GM21786 (cell line): ENCODE measurements at regions not wholly inside any gene's neighbourhood (a gene's known extent, or its start where the extent isn't known, plus 50 kb on each side); places are given as distances from the start of the nearest gene placed in this dataset.
"Not testable (repeated sequence)": the region's sequence is repeated elsewhere in the genome, so short reads cannot be mapped to it uniquely, and the experiment has no call there.

ENCODE experiments used
- ATAC-seq: cut with Tn5 transposase; IDR thresholded peaks from one replicate; pipeline ENCODE4 v1.9.1; 2021; ENCODE audit not compliant: unreplicated experiment

GRCh38 chr2:39932198-39932597 lies 153.1 kb upstream of the THUMPD2 start:
- ATAC-seq, result no peak

- no peak for ATAC-seq
Measured at GRCh38 chr2:39930175-39930917, 151.3 kb upstream of the THUMPD2 start.

- ATAC-seq, result no peak
Measured at GRCh38 chr2:39929531-39929930, 150.5 kb upstream of the THUMPD2 start.

- ATAC-seq, result no peak
Measured at GRCh38 chr2:39925312-39925711, 146.3 kb upstream of the THUMPD2 start.

GRCh38 chr2:39923455-39923854 lies 144.4 kb upstream of the THUMPD2 start:
- ATAC-seq, result no peak

- ATAC-seq, result no peak
Measured at GRCh38 chr2:39922679-39923405, 143.8 kb upstream of the THUMPD2 start.

- no peak for ATAC-seq
Measured at GRCh38 chr2:39920307-39920801, 141.3 kb upstream of the THUMPD2 start.

GRCh38 chr2:39919511-39920306 lies 140.7 kb upstream of the THUMPD2 start:
- ATAC-seq, result no peak

GRCh38 chr2:39918886-39919285 lies 139.8 kb upstream of the THUMPD2 start:
- ATAC-seq, result no peak

- not testable (repeated sequence) for ATAC-seq
Measured at GRCh38 chr2:39917371-39917770, 138.3 kb upstream of the THUMPD2 start.

- ATAC-seq, result no peak
Measured at GRCh38 chr2:39914949-39915348, 135.9 kb upstream of the THUMPD2 start.

GRCh38 chr2:39913648-39914461 lies 134.8 kb upstream of the THUMPD2 start:
- peak; percentile 78 for ATAC-seq

- no peak for ATAC-seq
Measured at GRCh38 chr2:39902103-39902502, 123.0 kb upstream of the THUMPD2 start.

GRCh38 chr2:39898934-39899333 lies 119.9 kb upstream of the THUMPD2 start:
- no peak for ATAC-seq

- ATAC-seq, result no peak
Measured at GRCh38 chr2:39897273-39897672, 118.2 kb upstream of the THUMPD2 start.

- no peak for ATAC-seq
Measured at GRCh38 chr2:39894082-39894481, 115.0 kb upstream of the THUMPD2 start.

- ATAC-seq, result no peak
Measured at GRCh38 chr2:39893616-39894015, 114.6 kb upstream of the THUMPD2 start.

GRCh38 chr2:39881948-39882347 lies 102.9 kb upstream of the THUMPD2 start:
- no peak for ATAC-seq

GRCh38 chr2:39881494-39881893 lies 102.4 kb upstream of the THUMPD2 start:
- ATAC-seq, result no peak

GRCh38 chr2:39879001-39879400 lies 99.9 kb upstream of the THUMPD2 start:
- ATAC-seq, result not testable (repeated sequence)

- ATAC-seq, result no peak
Measured at GRCh38 chr2:39875914-39876267, 96.8 kb upstream of the THUMPD2 start.
